Islet of Langerhans (tissue), 1 donor: ENCODE measurements at regions not wholly inside any gene's neighbourhood (a gene's known extent, or its start where the extent isn't known, plus 50 kb on each side); places are given as distances from the start of the nearest gene placed in this dataset.

ENCODE experiments used
- FAIRE-seq: peaks from one replicate; lab custom pipeline; 2011; peaks lifted over from hg19 to GRCh38; lab: Jason Lieb, UNC

- FAIRE-seq = no peak
Measured at GRCh38 chr6:167756597-167756996, 70.1 kb upstream of the AFDN start.

DNA sequence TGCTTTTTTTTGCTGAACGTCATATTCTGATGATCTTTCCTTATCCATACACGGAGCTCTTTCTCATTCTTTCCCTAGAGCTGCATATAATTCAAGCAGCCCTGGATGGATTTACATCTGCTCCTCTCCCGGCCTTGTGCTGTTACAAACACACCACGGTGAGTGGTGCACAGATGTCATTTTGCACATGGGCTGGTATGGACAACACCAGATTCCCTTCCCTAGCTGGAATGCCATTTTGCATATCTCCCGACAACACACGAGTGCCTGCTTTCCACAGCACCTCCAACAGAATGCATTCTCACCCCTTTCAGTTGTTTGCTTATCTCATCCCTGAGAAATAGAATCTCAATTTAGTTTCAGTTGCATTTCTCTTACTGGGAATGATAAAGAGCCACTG is 69.5 kb upstream of the AFDN start:
- no peak for FAIRE-seq

GRCh38 chr6:167757821-167758220 is 68.9 kb upstream of the AFDN start:
- FAIRE-seq = no peak

- FAIRE-seq = no peak
Measured at GRCh38 chr6:167758309-167759023, 68.2 kb upstream of the AFDN start.

GRCh38 chr6:167759206-167759605 is 67.5 kb upstream of the AFDN start:
- FAIRE-seq = no peak

DNA sequence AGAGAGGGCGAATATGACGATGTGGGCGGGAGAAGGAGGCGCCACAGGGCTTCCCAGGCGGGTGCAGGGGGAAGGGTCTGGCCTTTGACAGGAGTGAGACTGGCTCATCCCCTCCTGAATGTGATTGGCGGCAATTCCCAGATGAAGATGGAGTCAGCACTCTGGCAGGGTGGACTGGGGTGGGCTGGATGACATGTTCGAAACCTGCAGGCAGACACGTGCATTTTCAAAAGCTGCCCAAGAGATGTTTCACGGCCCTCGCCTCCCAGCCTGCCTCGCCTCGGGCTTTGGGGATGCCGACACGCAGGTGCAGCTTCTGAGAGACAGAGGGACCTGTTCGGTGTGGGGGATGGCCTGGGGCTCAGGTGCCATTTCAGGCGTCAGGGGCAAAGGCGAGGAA is 66.8 kb upstream of the AFDN start:
- no peak for FAIRE-seq

- FAIRE-seq = no peak
Measured at GRCh38 chr6:167760979-167761793, 65.5 kb upstream of the AFDN start.

- FAIRE-seq = no peak
Measured at GRCh38 chr6:167761794-167762258, 64.9 kb upstream of the AFDN start.

DNA sequence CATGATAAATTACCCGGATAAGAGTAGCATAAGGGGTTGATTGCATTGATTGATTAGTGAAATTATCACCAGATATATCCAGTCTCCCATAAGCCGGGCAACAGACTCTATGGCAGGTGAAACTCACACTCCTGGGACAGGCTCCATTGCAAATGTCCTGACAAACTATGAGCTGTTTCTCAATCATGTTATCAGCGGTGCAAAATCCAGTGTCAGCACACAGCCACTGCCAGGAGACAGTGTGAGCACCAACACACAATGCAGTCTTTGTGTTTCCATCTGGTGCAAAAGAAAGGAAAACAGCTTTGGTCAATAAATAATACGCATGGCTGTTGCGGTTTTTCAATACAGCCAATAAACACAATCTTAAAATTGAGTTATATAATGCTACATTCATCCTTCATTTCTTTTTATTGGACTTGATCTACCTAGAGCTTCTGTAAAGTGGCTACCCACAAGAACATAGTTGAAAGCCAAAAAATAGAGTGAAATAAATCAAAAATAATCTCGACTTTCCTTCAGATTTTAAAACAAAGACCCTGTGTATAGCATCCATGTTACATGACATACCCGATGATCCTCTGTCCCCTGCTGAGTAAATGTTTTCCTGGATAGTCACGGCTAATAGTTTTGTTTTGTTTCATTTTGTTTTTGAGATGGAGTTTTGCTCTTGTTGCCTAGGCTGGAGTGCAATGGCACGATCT is 64.3 kb upstream of the AFDN start:
- FAIRE-seq = no peak

- FAIRE-seq = no peak
Measured at GRCh38 chr6:167763056-167763944, 63.4 kb upstream of the AFDN start.

- no peak for FAIRE-seq
Measured at GRCh38 chr6:167764215-167764614, 62.5 kb upstream of the AFDN start.

DNA sequence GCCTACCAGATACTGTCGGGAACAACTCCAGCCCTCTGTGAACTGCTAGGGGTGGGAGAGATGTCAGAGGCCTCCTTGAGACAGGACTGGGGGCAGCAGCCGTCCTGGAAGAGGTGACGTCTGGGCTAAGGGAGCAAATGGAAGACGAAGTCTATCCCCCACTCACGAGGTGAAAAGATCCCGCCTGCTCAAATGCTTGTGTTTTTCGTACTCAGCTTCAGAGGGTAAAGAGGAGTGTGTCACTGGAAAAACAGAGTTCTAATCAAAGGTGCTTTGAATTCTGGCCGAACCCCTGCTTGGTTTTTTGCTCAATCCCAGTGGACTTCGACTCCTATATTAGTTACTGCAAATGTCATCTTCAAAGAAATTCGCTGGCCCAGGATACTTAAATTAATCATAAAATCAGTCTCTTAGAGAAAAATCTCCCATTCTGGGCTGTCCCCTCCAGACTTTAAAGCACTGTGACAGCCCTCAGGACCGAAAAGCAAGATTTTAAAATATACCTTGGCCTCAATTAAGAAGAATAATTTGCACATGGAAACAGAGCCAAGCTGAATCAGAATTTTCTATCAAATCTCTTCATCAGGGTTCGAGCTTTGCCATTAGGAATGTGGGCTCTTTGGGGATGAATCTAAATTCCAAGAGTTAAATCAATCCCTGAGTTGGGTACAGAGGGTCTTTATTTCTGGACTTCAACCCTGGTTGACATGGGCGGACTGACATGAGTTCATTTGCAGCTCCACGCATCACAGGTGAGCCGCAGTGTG is 61.8 kb upstream of the AFDN start:
- FAIRE-seq = no peak

GRCh38 chr6:167766986-167767714 is 59.6 kb upstream of the AFDN start:
- FAIRE-seq = no peak

DNA sequence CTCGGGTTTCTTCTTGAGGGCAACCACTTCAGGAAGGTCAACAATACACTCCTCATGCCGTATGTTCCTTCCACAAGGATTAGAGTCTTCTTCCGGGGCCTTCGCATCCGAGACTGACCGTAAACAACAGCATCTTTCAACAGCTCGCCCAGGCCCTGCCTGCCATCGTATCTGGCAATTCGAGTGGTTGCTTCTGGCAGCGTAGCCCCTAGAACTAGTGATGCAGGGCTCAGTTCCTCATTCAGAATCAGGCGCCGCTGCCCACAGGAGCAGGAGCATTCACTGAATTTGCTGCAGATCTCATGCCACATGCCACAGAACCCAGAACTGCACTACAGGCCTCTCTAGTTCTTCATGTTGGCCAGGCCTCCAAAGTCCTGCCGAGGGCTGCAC is 59.0 kb upstream of the AFDN start:
- no peak for FAIRE-seq

DNA sequence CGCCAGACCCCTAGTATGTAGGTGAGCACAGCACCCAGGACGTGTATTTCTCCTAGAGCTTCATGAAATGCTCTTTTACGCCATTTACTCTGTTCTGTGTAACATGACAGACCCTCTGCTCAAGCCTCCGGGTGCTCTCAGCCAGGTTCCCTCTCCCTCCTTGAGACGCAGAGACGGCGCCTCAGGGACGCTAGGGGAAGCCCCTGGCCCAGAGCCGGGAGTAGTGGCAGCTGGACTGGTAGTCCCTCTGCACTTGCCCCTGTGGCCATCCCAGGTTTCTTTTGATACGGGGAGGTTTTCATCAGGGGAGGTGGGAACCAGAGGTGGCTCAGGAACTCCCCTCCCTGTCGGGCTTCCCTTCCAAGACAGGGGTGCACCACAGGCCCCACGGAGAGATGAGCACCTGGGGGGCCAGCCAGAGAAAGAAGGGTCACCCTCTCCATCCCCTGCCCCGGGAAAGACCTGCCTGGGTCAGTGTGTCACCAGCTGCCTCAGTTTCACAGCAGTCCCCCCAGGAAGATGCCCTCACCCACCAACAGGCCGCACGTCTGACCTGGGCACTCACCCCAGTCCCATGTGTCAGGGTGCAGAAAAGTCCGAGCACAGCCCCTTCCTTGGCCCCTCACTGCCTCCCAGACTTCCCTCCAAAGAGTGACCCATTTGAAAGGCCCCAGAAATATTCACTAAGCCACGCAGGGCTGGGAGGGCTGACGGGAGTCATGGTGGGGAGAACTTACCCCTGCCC is 58.1 kb upstream of the AFDN start:
- no peak for FAIRE-seq

GRCh38 chr6:167769408-167770190 is 57.1 kb upstream of the AFDN start:
- no peak for FAIRE-seq

DNA sequence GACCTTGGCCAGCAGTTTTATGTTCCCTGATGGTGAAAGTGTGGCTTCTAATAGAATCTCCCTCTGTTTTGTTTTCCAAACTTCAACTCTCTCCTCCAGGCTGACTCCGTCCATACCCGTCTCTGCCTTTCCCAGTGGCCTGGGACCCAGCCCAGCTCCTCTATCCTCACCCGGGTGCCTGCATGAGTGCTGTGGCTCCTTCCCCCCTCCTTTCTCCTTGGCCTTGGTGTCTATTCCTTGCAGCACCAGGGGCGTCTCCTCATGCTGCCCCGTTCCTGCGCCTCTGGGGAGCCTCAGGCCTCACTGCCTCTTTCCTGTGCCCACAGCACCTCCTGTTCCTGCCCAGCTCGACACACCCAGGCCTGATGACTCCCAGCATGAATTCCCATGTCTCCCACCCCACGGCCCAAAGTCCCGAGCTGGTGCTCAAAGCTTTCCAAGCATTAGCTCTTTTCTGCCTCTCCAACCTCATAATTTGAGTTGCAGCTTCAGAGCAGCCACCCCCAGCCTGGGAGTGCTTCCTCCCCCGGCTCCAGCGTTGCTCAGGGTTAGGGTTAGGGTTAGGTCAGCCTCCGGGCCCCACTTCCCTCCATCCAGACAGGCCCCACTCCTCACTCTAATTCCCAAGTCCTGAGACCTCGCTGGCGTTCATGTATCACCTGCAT is 56.3 kb upstream of the AFDN start:
- no peak for FAIRE-seq

DNA sequence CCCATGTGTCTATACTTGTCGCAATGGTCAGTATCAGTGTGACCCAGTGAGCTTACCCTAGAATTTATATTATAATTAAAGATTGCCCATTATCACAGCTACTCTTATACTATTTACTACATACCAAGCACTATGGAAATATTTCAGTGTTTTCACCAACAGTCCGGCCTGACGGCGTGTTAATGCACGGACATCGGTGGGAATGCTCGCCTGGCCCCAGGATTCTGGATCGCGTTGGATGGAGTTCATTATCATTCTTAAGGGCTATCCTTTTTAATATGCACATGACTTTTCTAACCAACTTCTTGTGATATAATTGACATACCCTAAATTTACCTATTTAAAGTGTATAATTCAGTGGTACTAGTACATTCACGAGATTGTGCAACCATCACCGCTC is 51.8 kb upstream of the AFDN start:
- FAIRE-seq = no peak
